ENCODE measurements at regions not wholly inside any gene's neighbourhood (a gene's known extent, or its start where the extent isn't known, plus 50 kb on each side); places are given as distances from the start of the nearest gene placed in this dataset.

DNA sequence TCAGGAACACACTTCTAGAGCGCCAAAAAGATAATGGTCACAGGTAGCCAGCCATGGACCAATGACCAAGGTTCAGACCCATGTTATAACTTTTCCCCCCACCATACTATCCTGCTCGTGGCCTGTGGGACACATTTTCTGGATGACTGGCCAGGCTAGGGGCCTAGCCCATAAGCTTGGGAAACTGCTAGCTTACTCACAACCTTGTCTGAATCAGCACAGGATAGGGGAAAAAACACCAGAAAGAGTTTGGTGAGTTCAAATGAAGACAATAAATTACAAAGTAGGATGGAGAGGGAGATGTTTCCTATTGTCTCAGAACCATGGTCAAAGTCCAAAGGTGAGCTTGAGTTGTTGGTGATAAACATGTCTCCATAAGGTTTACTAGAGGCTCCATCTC is 156.3 kb upstream of the CCDC68 start:
- Histone ChIP-seq H3K4me3 (replicated peaks; ENCODE audit: insufficient read depth, low read length) (no peak overlapping the region), H3K27me3 (ENCODE audit: insufficient read depth, poor library complexity, severe bottlenecking) (no peaks in the 10 kb centered on the region), H3K27ac (replicated peaks) (no peak overlapping the region)
- DNase-seq (ENCODE audit: low read depth in 1 of 2, low spot score in 1 of 2), result no peak
- no peak for TF ChIP-seq POLR2AphosphoS5 (IDR thresholded peaks at IDR 0.05; ENCODE audit: low read depth)
- TF ChIP-seq, protein P1, sequence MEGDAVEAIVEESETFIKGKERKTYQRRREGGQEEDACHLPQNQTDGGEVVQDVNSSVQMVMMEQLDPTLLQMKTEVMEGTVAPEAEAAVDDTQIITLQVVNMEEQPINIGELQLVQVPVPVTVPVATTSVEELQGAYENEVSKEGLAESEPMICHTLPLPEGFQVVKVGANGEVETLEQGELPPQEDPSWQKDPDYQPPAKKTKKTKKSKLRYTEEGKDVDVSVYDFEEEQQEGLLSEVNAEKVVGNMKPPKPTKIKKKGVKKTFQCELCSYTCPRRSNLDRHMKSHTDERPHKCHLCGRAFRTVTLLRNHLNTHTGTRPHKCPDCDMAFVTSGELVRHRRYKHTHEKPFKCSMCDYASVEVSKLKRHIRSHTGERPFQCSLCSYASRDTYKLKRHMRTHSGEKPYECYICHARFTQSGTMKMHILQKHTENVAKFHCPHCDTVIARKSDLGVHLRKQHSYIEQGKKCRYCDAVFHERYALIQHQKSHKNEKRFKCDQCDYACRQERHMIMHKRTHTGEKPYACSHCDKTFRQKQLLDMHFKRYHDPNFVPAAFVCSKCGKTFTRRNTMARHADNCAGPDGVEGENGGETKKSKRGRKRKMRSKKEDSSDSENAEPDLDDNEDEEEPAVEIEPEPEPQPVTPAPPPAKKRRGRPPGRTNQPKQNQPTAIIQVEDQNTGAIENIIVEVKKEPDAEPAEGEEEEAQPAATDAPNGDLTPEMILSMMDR (IDR thresholded peaks at IDR 0.05; ENCODE audit: insufficient read depth, low read length), result no peak
- TF ChIP-seq GABPA (IDR thresholded peaks at IDR 0.05; ENCODE audit: low read depth), result no peak
- TF ChIP-seq, protein P2, sequence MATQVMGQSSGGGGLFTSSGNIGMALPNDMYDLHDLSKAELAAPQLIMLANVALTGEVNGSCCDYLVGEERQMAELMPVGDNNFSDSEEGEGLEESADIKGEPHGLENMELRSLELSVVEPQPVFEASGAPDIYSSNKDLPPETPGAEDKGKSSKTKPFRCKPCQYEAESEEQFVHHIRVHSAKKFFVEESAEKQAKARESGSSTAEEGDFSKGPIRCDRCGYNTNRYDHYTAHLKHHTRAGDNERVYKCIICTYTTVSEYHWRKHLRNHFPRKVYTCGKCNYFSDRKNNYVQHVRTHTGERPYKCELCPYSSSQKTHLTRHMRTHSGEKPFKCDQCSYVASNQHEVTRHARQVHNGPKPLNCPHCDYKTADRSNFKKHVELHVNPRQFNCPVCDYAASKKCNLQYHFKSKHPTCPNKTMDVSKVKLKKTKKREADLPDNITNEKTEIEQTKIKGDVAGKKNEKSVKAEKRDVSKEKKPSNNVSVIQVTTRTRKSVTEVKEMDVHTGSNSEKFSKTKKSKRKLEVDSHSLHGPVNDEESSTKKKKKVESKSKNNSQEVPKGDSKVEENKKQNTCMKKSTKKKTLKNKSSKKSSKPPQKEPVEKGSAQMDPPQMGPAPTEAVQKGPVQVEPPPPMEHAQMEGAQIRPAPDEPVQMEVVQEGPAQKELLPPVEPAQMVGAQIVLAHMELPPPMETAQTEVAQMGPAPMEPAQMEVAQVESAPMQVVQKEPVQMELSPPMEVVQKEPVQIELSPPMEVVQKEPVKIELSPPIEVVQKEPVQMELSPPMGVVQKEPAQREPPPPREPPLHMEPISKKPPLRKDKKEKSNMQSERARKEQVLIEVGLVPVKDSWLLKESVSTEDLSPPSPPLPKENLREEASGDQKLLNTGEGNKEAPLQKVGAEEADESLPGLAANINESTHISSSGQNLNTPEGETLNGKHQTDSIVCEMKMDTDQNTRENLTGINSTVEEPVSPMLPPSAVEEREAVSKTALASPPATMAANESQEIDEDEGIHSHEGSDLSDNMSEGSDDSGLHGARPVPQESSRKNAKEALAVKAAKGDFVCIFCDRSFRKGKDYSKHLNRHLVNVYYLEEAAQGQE (IDR thresholded peaks at IDR 0.05; ENCODE audit: insufficient replicate concordance, low read depth), result no peak
- TF ChIP-seq SPI1 (IDR thresholded peaks at IDR 0.05; ENCODE audit: borderline replicate concordance, low read depth), result no peak

DNA sequence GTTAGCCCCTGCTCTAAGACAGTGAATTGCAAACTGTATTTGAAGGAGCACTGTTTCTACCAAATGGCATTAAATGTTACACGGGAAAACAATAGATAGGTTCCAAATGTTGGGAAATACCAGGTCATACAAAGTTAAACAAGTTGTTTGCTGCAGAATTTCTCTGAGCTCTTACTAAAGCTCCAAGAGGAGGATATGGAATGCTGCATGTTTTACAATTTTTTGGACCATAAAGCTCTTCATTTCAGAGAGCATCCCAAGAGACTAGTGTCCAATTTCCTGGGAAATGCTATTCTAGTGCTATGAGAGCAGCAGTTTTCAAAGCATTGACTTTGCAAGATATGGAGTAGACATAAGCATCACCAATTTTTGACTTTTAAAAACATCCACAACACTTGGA is 155.6 kb upstream of the CCDC68 start:
- TF ChIP-seq SPI1 (IDR thresholded peaks at IDR 0.05; ENCODE audit: borderline replicate concordance, low read depth) (no peak), POLR2AphosphoS5 (IDR thresholded peaks at IDR 0.05; ENCODE audit: low read depth) (no peak), GABPA (IDR thresholded peaks at IDR 0.05; ENCODE audit: low read depth) (no peak)
- TF ChIP-seq, protein P1 (IDR thresholded peaks at IDR 0.05; ENCODE audit: insufficient read depth, low read length), result no peak
- TF ChIP-seq, protein P2 (IDR thresholded peaks at IDR 0.05; ENCODE audit: insufficient replicate concordance, low read depth), result no peak
- no peak for DNase-seq (ENCODE audit: low read depth in 1 of 2, low spot score in 1 of 2)
- Histone ChIP-seq H3K4me3 (replicated peaks; ENCODE audit: insufficient read depth, low read length) (no peak overlapping the region), H3K27ac (replicated peaks) (no peak overlapping the region), H3K27me3 (ENCODE audit: insufficient read depth, poor library complexity, severe bottlenecking) (no peaks in the 10 kb centered on the region)

- DNase-seq (ENCODE audit: low read depth in 1 of 2, low spot score in 1 of 2), result no peak
- H3K27ac ChIP-seq (replicated peaks), result no peak overlapping the region
- H3K4me3 ChIP-seq (replicated peaks; ENCODE audit: insufficient read depth, low read length), result no peak overlapping the region
- TF ChIP-seq SPI1 (IDR thresholded peaks at IDR 0.05; ENCODE audit: borderline replicate concordance, low read depth), result no peak
- no peak for TF ChIP-seq POLR2AphosphoS5 (IDR thresholded peaks at IDR 0.05; ENCODE audit: low read depth)
- TF ChIP-seq, protein P1 (IDR thresholded peaks at IDR 0.05; ENCODE audit: insufficient read depth, low read length), result no peak
- TF ChIP-seq, protein P2 (IDR thresholded peaks at IDR 0.05; ENCODE audit: insufficient replicate concordance, low read depth), result no peak
- no peak for TF ChIP-seq GABPA (IDR thresholded peaks at IDR 0.05; ENCODE audit: low read depth)
- no peaks in the 10 kb centered on the region for H3K27me3 ChIP-seq (ENCODE audit: insufficient read depth, poor library complexity, severe bottlenecking)
Observed at GRCh38 chr18:55113800-55114199, 154.5 kb upstream of the CCDC68 start.
